ENCODE measurements at regions not wholly inside any gene's neighbourhood (a gene's known extent, or its start where the extent isn't known, plus 50 kb on each side); places are given as distances from the start of the nearest gene placed in this dataset.
"Not testable (repeated sequence)": the region's sequence is repeated elsewhere in the genome, so short reads cannot be mapped to it uniquely, and the experiment has no call there.

DNA sequence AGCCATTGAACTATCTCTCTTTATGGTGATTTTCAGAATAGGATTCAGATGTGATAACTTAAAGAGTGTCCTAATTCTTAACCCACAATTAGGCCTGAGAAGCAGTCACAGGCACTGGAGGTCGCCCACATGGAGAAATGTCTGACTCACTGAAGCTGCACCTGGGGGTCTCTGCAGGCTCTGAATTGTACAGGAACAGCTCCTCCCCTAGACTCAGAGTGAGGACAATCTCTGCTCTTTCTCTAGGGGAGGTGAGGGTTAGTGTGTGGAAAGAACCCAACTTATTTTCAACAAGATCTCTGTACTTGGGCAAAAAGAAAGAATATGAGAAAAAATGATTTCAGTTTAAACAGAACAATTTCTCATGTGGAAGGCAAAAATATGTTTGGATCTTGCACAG lies 1124.6 kb downstream of the TMEM121 start:
- DNase-seq (ENCODE audit: low read depth): no peak
- H3K4me3 ChIP-seq (ENCODE audit: low read depth, low read length): no peak overlapping the region
- TF ChIP-seq, protein P1, sequence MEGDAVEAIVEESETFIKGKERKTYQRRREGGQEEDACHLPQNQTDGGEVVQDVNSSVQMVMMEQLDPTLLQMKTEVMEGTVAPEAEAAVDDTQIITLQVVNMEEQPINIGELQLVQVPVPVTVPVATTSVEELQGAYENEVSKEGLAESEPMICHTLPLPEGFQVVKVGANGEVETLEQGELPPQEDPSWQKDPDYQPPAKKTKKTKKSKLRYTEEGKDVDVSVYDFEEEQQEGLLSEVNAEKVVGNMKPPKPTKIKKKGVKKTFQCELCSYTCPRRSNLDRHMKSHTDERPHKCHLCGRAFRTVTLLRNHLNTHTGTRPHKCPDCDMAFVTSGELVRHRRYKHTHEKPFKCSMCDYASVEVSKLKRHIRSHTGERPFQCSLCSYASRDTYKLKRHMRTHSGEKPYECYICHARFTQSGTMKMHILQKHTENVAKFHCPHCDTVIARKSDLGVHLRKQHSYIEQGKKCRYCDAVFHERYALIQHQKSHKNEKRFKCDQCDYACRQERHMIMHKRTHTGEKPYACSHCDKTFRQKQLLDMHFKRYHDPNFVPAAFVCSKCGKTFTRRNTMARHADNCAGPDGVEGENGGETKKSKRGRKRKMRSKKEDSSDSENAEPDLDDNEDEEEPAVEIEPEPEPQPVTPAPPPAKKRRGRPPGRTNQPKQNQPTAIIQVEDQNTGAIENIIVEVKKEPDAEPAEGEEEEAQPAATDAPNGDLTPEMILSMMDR (IDR thresholded peaks at IDR 0.05; ENCODE audit: insufficient read depth, low read depth, low read length, missing control alignments): no peak

DNA sequence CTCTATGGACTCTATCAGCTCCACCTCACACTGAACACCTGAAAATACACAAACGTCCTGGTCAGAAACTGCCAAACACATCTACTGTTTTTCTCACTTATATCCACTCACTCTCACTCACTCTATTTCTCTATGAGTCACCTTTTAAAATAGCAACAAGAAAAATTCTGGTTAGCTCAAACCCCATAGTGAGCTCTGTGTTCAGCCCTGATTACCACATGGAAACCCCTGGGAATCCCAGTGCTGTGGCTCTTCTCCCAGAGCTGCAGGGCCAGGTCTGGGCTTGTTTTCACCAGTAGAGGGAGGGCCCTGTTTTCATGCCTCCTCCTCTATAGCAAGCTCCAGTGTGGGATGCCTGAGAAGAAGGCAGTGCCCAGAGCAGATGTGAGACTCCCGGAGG lies 1126.1 kb downstream of the TMEM121 start:
- peak; percentile 61 for DNase-seq (ENCODE audit: low read depth)
- TF ChIP-seq, protein P1 (IDR thresholded peaks at IDR 0.05; ENCODE audit: insufficient read depth, low read depth, low read length, missing control alignments): no peak
- H3K4me3 ChIP-seq (ENCODE audit: low read depth, low read length): no peak overlapping the region

DNA sequence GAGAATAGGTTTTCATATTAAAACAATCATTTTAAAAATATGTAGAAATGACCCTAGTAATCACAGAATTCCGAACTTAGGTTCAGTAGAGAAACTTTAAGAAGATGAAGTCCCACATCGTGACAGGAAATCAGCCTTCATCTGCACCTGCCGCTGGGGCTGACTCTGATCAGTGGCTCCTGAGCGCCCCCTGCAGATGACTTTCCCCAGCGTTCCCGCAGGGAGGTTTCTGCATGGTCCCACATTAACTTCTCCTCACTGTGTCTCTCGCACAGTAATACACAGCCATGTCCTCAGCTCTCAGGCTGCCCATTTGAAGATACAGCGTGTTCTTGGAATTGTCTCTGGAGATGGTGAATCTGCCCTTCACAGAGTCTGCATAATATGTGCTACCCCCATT lies 1131.1 kb downstream of the TMEM121 start:
- no peak overlapping the region for H3K4me3 ChIP-seq (ENCODE audit: low read depth, low read length)
- TF ChIP-seq, protein P1 (IDR thresholded peaks at IDR 0.05; ENCODE audit: insufficient read depth, low read depth, low read length, missing control alignments): peak; percentile 61
- peak; percentile 54 for DNase-seq (ENCODE audit: low read depth)

DNA sequence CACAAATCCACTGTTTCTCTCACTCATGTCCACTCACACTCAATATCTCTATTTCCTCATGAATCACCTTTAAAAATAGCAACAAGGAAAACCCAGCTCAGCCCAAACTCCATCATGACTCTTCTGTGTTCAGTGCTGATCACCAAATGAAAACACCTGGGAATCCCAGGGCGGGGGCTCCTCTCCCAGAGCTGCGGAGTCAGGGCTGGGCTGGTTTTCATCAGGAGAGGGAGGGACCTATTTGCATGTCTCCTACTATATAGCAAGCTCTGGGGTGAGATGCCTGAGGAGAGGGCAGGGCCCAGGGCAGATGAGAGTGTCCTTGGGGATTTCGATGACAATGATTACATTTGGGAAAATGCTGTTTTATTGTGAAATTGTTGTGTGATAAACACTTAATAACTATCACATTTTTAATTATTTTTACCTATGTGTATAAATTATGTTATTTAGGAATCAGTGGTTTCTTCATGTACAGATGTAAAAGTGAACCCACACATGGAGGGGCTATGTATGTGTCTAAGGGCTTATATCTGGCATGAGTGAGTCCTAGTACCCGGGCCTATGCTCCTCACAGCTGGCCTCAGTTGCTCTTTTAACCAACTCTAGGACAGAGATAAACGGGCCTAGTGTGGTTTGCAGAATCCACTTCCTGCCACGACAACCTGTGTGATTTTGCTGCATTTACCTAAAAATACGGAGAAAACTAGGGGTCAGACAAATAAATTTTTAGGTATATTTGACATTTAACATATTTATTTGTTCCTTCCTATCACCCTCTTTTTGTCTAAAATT lies 1131.9 kb downstream of the TMEM121 start:
- not testable (repeated sequence) for H3K4me3 ChIP-seq (ENCODE audit: low read depth, low read length); DNase-seq (ENCODE audit: low read depth)

DNA sequence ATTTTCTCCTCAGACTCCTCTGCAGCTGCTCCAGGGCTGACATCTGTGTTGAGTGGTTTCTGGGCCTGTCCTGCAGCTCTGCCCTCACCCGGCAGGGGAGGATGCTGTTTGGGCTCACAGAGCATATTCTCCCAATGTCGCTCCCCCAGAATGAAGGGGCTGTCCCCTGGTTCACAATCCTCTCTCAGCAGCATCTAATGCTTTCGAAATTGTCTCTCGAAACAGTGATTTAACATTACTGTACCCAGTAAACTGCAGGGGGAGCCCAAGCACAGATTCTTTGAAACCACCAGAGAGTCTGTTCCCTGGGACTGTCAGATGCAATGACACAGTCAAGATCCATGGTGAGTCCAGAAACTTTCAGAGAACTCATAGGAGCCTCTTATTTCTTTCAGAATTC lies 1135.2 kb downstream of the TMEM121 start:
- TF ChIP-seq, protein P1 (IDR thresholded peaks at IDR 0.05; ENCODE audit: insufficient read depth, low read depth, low read length, missing control alignments): peak; percentile 44
- peak; percentile 68 for DNase-seq (ENCODE audit: low read depth)
- not testable (repeated sequence) for H3K4me3 ChIP-seq (ENCODE audit: low read depth, low read length)

DNA sequence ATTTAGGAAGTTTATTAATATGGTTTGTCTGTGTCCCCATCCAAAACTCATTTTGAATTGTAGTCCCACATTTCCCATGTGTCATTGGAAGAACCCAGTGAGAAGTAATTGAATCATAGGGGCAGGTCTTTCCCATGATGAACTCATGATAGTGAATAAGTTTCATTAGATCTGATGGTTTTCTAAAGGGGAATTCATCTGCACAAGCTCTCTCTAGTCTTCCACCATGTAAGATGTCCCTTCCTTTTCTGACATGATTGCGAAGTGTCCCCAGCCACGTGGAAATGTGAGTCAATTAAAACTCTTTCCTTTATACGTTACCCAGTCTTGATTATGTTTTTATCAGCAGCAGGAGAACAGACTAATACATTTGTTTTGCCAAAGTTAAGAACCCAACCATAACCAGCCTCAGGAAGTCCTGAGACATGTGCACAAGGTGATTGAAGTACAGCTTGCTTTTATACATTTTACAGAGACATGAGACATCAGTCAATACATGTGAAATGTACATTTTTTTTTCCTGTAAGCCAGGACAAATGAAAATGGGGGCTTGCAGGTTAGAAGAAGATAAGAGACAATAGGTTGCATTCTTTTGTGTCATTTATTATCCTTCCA lies 1136.7 kb downstream of the TMEM121 start:
- no peak for DNase-seq (ENCODE audit: low read depth)
- H3K4me3 ChIP-seq (ENCODE audit: low read depth, low read length): no peak overlapping the region
- TF ChIP-seq, protein P1 (IDR thresholded peaks at IDR 0.05; ENCODE audit: insufficient read depth, low read depth, low read length, missing control alignments): no peak

DNA sequence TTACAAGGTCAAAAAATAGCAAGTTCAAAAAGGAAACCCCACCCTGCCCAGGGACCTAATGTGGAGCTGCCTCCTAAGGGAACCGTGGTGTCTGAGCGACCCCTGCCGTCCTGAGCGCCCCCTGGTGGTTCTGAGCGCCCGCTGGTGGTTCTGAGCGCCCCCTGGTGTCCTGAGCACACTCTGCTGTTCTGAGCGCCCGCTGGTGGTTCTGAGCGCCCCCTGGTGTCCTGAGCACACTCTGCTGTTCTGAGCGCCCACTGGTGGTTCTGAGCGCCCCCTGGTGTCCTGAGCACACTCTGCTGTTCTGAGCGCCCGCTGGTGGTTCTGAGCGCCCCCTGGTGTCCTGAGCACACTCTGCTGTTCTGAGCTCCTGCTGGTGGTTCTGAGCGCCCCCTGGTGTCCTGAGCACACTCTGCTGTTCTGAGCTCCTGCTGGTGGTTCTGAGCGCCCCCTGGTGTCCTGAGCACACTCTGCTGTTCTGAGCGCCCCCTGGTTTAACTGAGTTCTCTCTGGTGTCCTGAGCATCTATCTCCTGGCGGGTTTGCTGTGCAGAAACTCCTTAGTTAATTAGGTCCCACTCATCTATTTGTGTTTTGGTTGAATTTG lies 1137.5 kb downstream of the TMEM121 start:
- peak; percentile 72 for DNase-seq (ENCODE audit: low read depth)
- TF ChIP-seq, protein P1 (IDR thresholded peaks at IDR 0.05; ENCODE audit: insufficient read depth, low read depth, low read length, missing control alignments): peak; percentile 85
- H3K4me3 ChIP-seq (ENCODE audit: low read depth, low read length): not testable (repeated sequence)
